ENCODE measurements at regions not wholly inside any gene's neighbourhood (a gene's known extent, or its start where the extent isn't known, plus 50 kb on each side); places are given as distances from the start of the nearest gene placed in this dataset.
"Not testable (repeated sequence)": the region's sequence is repeated elsewhere in the genome, so short reads cannot be mapped to it uniquely, and the experiment has no call there.

DNA sequence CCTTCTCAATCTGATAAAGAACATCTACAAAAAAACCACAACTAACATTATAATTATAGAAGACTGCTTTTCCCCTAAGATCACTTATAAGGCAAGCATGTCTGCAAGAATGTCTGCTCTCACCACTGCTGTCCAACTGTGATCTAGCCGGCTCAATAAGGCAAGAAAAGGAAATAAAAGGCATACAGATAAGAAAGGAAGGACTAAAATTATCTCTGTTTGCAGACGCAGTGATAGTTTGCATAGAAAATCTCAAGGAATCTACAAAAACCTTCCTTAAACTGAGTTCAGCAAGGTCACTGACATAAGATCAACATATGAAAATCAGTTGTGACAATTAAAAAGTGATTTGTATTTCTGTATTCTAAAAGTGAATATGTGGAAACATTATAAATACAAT lies 138.0 kb upstream of the EGLN3 start:
- no peak for DNase-seq (ENCODE audit: low read depth)
- TF ChIP-seq, protein P1, sequence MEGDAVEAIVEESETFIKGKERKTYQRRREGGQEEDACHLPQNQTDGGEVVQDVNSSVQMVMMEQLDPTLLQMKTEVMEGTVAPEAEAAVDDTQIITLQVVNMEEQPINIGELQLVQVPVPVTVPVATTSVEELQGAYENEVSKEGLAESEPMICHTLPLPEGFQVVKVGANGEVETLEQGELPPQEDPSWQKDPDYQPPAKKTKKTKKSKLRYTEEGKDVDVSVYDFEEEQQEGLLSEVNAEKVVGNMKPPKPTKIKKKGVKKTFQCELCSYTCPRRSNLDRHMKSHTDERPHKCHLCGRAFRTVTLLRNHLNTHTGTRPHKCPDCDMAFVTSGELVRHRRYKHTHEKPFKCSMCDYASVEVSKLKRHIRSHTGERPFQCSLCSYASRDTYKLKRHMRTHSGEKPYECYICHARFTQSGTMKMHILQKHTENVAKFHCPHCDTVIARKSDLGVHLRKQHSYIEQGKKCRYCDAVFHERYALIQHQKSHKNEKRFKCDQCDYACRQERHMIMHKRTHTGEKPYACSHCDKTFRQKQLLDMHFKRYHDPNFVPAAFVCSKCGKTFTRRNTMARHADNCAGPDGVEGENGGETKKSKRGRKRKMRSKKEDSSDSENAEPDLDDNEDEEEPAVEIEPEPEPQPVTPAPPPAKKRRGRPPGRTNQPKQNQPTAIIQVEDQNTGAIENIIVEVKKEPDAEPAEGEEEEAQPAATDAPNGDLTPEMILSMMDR (IDR thresholded peaks at IDR 0.05; ENCODE audit: low read depth, low read length, missing control alignments): no peak
- H3K4me3 ChIP-seq (ENCODE audit: low read depth, low read length): no peak overlapping the region

DNA sequence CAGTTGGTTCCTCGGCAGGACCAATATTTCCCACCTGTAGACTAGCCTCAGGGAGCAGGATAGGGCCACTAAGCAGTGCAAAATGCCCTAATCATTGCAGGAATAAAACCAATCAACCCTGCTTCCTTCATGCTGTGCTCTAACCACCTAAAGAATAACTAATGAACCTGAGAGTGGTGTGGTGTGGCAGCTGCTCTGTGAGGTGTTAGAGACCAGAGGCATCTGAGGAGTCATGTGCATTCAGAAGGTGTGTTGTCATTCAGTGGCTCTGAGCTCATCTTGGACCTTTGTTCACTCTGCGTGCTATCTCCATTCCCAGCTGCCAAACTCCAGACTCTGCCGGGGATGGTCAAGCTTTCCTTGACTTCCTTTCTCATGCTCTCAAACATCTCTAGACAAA lies 136.7 kb upstream of the EGLN3 start:
- TF ChIP-seq, protein P1 (IDR thresholded peaks at IDR 0.05; ENCODE audit: low read depth, low read length, missing control alignments): no peak
- H3K4me3 ChIP-seq (ENCODE audit: low read depth, low read length): no peak overlapping the region
- no peak for DNase-seq (ENCODE audit: low read depth)

GRCh38 chr14:34086223-34086757 lies 135.4 kb upstream of the EGLN3 start:
- H3K4me3 ChIP-seq (ENCODE audit: low read depth, low read length): no peak overlapping the region
- no peak for DNase-seq (ENCODE audit: low read depth)
- TF ChIP-seq, protein P1 (IDR thresholded peaks at IDR 0.05; ENCODE audit: low read depth, low read length, missing control alignments): no peak

DNA sequence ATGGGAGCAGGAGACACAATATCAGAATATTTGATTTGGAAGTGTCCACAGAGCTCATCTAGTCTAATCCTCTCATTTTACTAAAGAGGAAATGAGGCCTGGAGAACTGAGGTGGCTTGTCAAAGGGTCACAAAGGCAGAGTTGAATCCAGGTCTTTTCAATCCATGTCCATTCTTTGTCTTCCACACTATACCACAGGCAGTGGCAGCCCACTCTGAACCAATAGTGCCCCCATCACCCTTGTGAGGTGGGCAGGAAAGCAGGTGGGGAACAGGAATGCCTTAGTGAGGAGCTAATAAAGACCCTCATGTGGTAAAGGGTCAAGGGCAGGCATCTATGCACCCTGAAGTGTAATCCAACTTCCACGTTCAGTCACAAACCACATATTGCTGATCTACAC lies 134.8 kb upstream of the EGLN3 start:
- H3K4me3 ChIP-seq (ENCODE audit: low read depth, low read length): no peak overlapping the region
- TF ChIP-seq, protein P1 (IDR thresholded peaks at IDR 0.05; ENCODE audit: low read depth, low read length, missing control alignments): no peak
- DNase-seq (ENCODE audit: low read depth): no peak

DNA sequence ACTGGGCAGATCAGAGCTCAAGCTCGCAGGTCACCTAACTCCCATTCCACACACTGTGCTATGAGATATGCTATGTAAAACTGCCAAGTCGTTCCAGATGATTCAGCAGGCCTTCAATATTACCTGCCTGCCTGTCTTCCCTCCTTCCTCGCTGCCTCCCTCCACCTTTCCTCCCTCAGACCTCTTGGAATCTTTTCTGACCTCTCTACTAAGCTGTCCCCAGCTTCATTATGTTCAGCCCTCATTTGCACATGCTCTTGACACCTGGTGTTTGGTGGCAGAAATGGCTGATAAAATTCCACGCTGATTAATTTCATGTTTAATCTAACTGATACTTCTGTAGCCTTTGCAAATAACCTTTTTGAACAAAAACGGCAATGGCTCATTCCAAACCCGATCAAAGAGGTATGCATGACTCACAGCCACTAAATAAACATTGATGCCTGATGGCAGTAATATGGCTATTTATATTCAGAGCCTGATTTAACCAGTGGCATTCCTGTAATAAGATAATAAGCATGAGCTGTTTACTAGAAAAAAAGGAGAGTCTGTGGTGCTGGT lies 130.8 kb upstream of the EGLN3 start:
- H3K4me3 ChIP-seq (ENCODE audit: low read depth, low read length): no peak overlapping the region
- no peak for DNase-seq (ENCODE audit: low read depth)
- TF ChIP-seq, protein P1 (IDR thresholded peaks at IDR 0.05; ENCODE audit: low read depth, low read length, missing control alignments): no peak

DNA sequence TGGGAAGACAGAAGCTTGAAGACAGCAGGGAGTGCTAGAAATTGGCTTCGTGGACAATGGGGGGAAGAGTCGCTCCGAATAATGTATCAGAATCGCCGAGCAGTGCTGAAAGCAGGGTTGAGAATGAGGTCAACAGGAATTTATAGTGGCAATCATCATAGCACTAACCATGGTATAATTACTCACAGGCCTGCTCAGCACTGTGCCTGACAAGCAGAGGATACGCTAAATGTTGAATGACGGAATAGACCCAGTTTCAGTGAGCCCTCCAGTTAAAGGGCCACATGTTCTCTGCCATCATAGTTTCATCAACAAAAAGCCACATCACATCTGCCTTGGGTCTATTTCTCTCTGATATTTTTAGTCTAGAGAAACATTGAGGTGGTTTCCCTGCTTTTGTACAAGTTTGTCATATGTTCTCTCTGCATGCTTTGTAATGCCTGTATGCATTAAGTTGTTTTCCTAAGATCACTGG lies 130.3 kb upstream of the EGLN3 start:
- TF ChIP-seq, protein P1 (IDR thresholded peaks at IDR 0.05; ENCODE audit: low read depth, low read length, missing control alignments): no peak
- H3K4me3 ChIP-seq (ENCODE audit: low read depth, low read length): no peak overlapping the region
- DNase-seq (ENCODE audit: low read depth): no peak

DNA sequence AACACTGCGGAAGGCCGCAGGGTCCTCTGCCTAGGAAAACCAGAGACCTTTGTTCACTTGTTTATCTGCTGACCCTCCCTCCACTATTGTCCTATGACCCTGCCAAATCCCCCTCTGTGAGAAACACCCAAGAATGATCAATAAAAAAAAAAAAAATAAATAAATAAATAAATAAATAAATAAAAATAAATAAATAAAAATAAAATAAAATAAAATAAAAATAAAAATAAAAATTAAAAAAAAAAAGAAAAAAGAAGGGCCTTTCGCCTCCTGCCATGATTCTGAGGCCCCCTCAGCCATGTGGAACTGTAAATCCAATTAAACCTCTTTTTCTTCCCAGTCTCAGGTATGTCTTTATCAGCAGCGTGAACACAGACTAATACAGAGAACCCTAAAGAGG lies 128.8 kb upstream of the EGLN3 start:
- not testable (repeated sequence) for H3K4me3 ChIP-seq (ENCODE audit: low read depth, low read length); DNase-seq (ENCODE audit: low read depth)

Data from GM12864 (cell line).